Liver (tissue), 3 donors: ENCODE measurements at regions not wholly inside any gene's neighbourhood (a gene's known extent, or its start where the extent isn't known, plus 50 kb on each side); places are given as distances from the start of the nearest gene placed in this dataset.

Experiments
- FOXA2 ChIP-seq: IDR thresholded peaks from 2 replicates; pipeline ENCODE4 v1.6.1; 2016; ENCODE audit warnings: antibody characterized with exemption
- GABPA ChIP-seq, 2 donors: IDR thresholded peaks in 1 of 2; conservative IDR thresholded peaks in 1 of 2; 2 replicates each; pipeline ENCODE4 v1.6.1; 2016; ENCODE audit warnings: antibody characterized with exemption in 2 of 2, mild to moderate bottlenecking in 1 of 2, moderate library complexity in 1 of 2
- HNF4A ChIP-seq, 2 donors: conservative IDR thresholded peaks; 2 replicates each; pipeline ENCODE4 v1.6.1; 2016; ENCODE audit warnings: antibody characterized with exemption in 2 of 2, mild to moderate bottlenecking in 2 of 2
- JUND ChIP-seq, 2 donors: IDR thresholded peaks; 2 replicates each; pipeline ENCODE4 v1.6.1; 2016; ENCODE audit warnings: antibody characterized with exemption in 2 of 2
- RAD21 ChIP-seq, 2 donors: IDR thresholded peaks; 2 replicates each; pipeline ENCODE4 v1.6.1; 2016; ENCODE audit warnings: antibody characterized with exemption in 2 of 2, mild to moderate bottlenecking in 2 of 2
- RXRA ChIP-seq, 2 donors: IDR thresholded peaks; 2 replicates each; pipeline ENCODE4 v1.6.1; 2017 to 2018; ENCODE audit warnings: antibody characterized with exemption in 2 of 2, mild to moderate bottlenecking in 1 of 2
- SP1 ChIP-seq: IDR thresholded peaks from 2 replicates; pipeline ENCODE4 v1.6.1; 2018; ENCODE audit warnings: antibody characterized with exemption, mild to moderate bottlenecking
- TAF1 ChIP-seq: conservative IDR thresholded peaks from 2 replicates; pipeline ENCODE4 v1.6.1; 2016; ENCODE audit warnings: antibody characterized with exemption, mild to moderate bottlenecking
- YY1 ChIP-seq: IDR thresholded peaks from 2 replicates; pipeline ENCODE4 v1.6.1; 2016; ENCODE audit warnings: antibody characterized with exemption, mild to moderate bottlenecking
- TF ChIP-seq, protein P1 (sequence below): fragments of 150-350 bp; IDR thresholded peaks from 2 replicates; pipeline ENCODE4 v1.5.1; 2017; ENCODE audit warnings: improper control_type of control experiment, low read depth, low read length; ENCODE audit not compliant: missing input control
- TF ChIP-seq, protein P2 (sequence below): IDR thresholded peaks from 2 replicates; pipeline ENCODE4 v1.6.1; 2016; ENCODE audit warnings: antibody characterized with exemption, mild to moderate bottlenecking
- TF ChIP-seq, protein P3 (sequence below): IDR thresholded peaks from 2 replicates; pipeline ENCODE4 v1.6.1; 2016; ENCODE audit warnings: antibody characterized with exemption
- TF ChIP-seq, protein P4 (sequence below): IDR thresholded peaks from 2 replicates; pipeline ENCODE4 v1.6.1; 2016; ENCODE audit warnings: antibody characterized with exemption
- TF ChIP-seq, protein P5 (sequence below): IDR thresholded peaks from 2 replicates; pipeline ENCODE4 v1.6.1; 2016; ENCODE audit warnings: antibody characterized with exemption
- donor health status: healthy.
- donor health status: healthy.

DNA sequence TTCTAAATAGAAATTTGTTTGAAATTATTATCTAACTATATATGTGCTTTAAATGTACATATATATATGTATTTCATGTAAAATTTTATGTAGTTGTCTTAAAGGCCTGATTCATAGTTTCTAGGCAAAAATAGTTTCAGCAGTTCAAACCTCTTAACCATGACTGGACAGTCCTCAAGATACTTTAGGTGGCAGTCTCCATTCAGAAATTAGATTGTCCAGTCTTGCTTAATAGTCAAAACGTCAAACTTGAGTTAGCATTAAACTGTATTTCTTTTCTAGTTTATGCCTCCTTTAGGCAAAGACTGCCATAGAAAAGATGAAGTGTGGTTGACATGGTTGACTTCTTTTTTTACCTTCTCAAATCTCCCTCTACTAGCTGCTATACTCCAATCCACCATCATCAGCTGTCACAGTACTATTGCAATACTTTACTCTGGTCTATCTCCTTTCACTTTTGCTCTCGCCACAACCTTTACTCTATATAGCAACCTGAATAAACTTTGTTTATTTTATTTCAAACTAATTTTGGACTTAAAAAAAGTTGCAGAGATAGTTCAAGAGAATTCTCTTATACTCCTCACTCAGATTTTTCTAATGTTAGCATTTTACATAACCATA, 395.6 kb upstream of the DIPK2B start:
- TF ChIP-seq, protein P1, sequence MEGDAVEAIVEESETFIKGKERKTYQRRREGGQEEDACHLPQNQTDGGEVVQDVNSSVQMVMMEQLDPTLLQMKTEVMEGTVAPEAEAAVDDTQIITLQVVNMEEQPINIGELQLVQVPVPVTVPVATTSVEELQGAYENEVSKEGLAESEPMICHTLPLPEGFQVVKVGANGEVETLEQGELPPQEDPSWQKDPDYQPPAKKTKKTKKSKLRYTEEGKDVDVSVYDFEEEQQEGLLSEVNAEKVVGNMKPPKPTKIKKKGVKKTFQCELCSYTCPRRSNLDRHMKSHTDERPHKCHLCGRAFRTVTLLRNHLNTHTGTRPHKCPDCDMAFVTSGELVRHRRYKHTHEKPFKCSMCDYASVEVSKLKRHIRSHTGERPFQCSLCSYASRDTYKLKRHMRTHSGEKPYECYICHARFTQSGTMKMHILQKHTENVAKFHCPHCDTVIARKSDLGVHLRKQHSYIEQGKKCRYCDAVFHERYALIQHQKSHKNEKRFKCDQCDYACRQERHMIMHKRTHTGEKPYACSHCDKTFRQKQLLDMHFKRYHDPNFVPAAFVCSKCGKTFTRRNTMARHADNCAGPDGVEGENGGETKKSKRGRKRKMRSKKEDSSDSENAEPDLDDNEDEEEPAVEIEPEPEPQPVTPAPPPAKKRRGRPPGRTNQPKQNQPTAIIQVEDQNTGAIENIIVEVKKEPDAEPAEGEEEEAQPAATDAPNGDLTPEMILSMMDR: no peak
- TF ChIP-seq RXRA (IDR thresholded peaks at IDR 0.05): peak in 1 of 2 donors; percentile 11
- TF ChIP-seq, protein P2, sequence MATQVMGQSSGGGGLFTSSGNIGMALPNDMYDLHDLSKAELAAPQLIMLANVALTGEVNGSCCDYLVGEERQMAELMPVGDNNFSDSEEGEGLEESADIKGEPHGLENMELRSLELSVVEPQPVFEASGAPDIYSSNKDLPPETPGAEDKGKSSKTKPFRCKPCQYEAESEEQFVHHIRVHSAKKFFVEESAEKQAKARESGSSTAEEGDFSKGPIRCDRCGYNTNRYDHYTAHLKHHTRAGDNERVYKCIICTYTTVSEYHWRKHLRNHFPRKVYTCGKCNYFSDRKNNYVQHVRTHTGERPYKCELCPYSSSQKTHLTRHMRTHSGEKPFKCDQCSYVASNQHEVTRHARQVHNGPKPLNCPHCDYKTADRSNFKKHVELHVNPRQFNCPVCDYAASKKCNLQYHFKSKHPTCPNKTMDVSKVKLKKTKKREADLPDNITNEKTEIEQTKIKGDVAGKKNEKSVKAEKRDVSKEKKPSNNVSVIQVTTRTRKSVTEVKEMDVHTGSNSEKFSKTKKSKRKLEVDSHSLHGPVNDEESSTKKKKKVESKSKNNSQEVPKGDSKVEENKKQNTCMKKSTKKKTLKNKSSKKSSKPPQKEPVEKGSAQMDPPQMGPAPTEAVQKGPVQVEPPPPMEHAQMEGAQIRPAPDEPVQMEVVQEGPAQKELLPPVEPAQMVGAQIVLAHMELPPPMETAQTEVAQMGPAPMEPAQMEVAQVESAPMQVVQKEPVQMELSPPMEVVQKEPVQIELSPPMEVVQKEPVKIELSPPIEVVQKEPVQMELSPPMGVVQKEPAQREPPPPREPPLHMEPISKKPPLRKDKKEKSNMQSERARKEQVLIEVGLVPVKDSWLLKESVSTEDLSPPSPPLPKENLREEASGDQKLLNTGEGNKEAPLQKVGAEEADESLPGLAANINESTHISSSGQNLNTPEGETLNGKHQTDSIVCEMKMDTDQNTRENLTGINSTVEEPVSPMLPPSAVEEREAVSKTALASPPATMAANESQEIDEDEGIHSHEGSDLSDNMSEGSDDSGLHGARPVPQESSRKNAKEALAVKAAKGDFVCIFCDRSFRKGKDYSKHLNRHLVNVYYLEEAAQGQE: no peak
- TF ChIP-seq, protein P3, sequence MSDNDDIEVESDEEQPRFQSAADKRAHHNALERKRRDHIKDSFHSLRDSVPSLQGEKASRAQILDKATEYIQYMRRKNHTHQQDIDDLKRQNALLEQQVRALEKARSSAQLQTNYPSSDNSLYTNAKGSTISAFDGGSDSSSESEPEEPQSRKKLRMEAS: no peak
- TF ChIP-seq HNF4A (conservative IDR thresholded peaks at IDR 0.05): no peak
- TF ChIP-seq FOXA2: no peak
- TF ChIP-seq TAF1: no peak
- TF ChIP-seq, protein P4, sequence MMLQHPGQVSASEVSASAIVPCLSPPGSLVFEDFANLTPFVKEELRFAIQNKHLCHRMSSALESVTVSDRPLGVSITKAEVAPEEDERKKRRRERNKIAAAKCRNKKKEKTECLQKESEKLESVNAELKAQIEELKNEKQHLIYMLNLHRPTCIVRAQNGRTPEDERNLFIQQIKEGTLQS: no peak
- peak; percentile 30 to 34 for TF ChIP-seq RAD21 (IDR thresholded peaks at IDR 0.05)
- no peak for TF ChIP-seq YY1
- TF ChIP-seq, protein P5, sequence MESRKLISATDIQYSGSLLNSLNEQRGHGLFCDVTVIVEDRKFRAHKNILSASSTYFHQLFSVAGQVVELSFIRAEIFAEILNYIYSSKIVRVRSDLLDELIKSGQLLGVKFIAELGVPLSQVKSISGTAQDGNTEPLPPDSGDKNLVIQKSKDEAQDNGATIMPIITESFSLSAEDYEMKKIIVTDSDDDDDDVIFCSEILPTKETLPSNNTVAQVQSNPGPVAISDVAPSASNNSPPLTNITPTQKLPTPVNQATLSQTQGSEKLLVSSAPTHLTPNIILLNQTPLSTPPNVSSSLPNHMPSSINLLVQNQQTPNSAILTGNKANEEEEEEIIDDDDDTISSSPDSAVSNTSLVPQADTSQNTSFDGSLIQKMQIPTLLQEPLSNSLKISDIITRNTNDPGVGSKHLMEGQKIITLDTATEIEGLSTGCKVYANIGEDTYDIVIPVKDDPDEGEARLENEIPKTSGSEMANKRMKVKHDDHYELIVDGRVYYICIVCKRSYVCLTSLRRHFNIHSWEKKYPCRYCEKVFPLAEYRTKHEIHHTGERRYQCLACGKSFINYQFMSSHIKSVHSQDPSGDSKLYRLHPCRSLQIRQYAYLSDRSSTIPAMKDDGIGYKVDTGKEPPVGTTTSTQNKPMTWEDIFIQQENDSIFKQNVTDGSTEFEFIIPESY: no peak
- TF ChIP-seq JUND (IDR thresholded peaks at IDR 0.05): no peak
- no peak for TF ChIP-seq GABPA (IDR thresholded peaks at IDR 0.05 in 1 of 2, conservative IDR thresholded peaks at IDR 0.05 in 1 of 2)
- TF ChIP-seq SP1: peak; percentile 34
